G401 (cell line): ENCODE measurements at regions not wholly inside any gene's neighbourhood (a gene's known extent, or its start where the extent isn't known, plus 50 kb on each side); places are given as distances from the start of the nearest gene placed in this dataset.

Experiments
- DNase-seq: peaks from one replicate; pipeline ENCODE4 v3.0.0-alpha.2; 2015; ENCODE audit warnings: low spot score
- in situ Hi-C: cut with HindIII; loops from 2 replicates; pipeline ENCODE4 v1.10.0; 2016; ENCODE audit warnings: low sequenced_read_pairs, mixed read lengths

- DNase-seq, result no peak
- in situ Hi-C loops, result no loop called here
These were observed 92.3 kb upstream of the PUM3 start for GRCh38 chr9:2936221-2936620.

GRCh38 chr9:2934883-2935282, 91.0 kb upstream of the PUM3 start:
- in situ Hi-C loops, result no loop called here
- no peak for DNase-seq

- no peak for DNase-seq
- in situ Hi-C loops, result no loop called here
These were observed 90.4 kb upstream of the PUM3 start for GRCh38 chr9:2934241-2934650.

- DNase-seq, result no peak
- in situ Hi-C loops, result no loop called here
These were observed 89.5 kb upstream of the PUM3 start for GRCh38 chr9:2933165-2934095.

GRCh38 chr9:2928411-2928810, 84.5 kb upstream of the PUM3 start:
- in situ Hi-C loops, result no loop called here
- DNase-seq, result peak; percentile 64

- no peak for DNase-seq
- in situ Hi-C loops, result no loop called here
These were observed 81.1 kb upstream of the PUM3 start for GRCh38 chr9:2925016-2925415.

- in situ Hi-C loops, result no loop called here
- DNase-seq, result no peak
These were observed 80.5 kb upstream of the PUM3 start for GRCh38 chr9:2924380-2924768.

GRCh38 chr9:2923766-2924379, 80.0 kb upstream of the PUM3 start:
- no peak for DNase-seq
- in situ Hi-C loops, result no loop called here

- no peak for DNase-seq
- in situ Hi-C loops, result no loop called here
These were observed 75.5 kb upstream of the PUM3 start for GRCh38 chr9:2919347-2919746.

- in situ Hi-C loops, result no loop called here
These were observed 72.6 kb upstream of the PUM3 start for GRCh38 chr9:2916382-2916985.

GRCh38 chr9:2913026-2913425, 69.1 kb upstream of the PUM3 start:
- DNase-seq, result peak; percentile 19
- in situ Hi-C loops, result no loop called here

More at GRCh38 chr9:2916382-2916985, 72.6 kb upstream of the PUM3 start:
- DNase-seq, result no peak

GRCh38 chr9:2907411-2907810, 63.5 kb upstream of the PUM3 start:
- in situ Hi-C loops, result no loop called here
- DNase-seq, result no peak

- no peak for DNase-seq
- in situ Hi-C loops, result no loop called here
These were observed 60.5 kb upstream of the PUM3 start for GRCh38 chr9:2904242-2904930.
